ENCODE measurements at regions not wholly inside any gene's neighbourhood (a gene's known extent, or its start where the extent isn't known, plus 50 kb on each side); places are given as distances from the start of the nearest gene placed in this dataset.

- Histone ChIP-seq H3K9me1 (ENCODE audit: control insufficient read depth, extremely low read depth, insufficient read depth, low read length) (no peaks in the 10 kb centered on the region), H4K20me1 (ENCODE audit: control insufficient read depth, extremely low read depth, insufficient read depth, low read length) (no peaks in the 10 kb centered on the region), H3K36me3 (ENCODE audit: control insufficient read depth in 2 of 2, extremely low read depth in 1 of 2, insufficient read depth in 2 of 2, low read length in 2 of 2) (no peaks in the 10 kb centered on the region), H3K27me3 (ENCODE audit: control insufficient read depth, extremely low read depth, insufficient read depth, low read length) (no peaks in the 10 kb centered on the region), H3K4me3 (ENCODE audit: control insufficient read depth in 2 of 3, extremely low read depth in 1 of 3, insufficient read depth in 2 of 3, low read depth in 1 of 3, low read length in 3 of 3) (no peak overlapping the region), H3K4me2 (ENCODE audit: control insufficient read depth, extremely low read depth, insufficient read depth, low read depth, low read length) (no peak overlapping the region), H3K79me2 (ENCODE audit: control insufficient read depth, insufficient read depth, low read length) (no peaks in the 10 kb centered on the region), H3K9ac (ENCODE audit: control insufficient read depth, extremely low read depth, insufficient read depth, low read length) (no peak overlapping the region), H3K27ac (ENCODE audit: control insufficient read depth, insufficient read depth, low read length) (no peak overlapping the region), H2AFZ (ENCODE audit: control insufficient read depth, low read length) (no peak overlapping the region), H3K4me1 (ENCODE audit: control insufficient read depth, extremely low read depth, insufficient read depth, low read length) (no peaks in the 10 kb centered on the region), H3K9me3 (ENCODE audit: control insufficient read depth, low read depth, low read length) (no peaks in the 10 kb centered on the region)
- dilution Hi-C loops (cut with MboI; ENCODE audit: extremely low pct_ligation_motif_present, low sequenced_read_pairs), result no loop called here
- TF ChIP-seq CTCF (optimal IDR thresholded peaks at IDR 0.05 in 1 of 3, IDR thresholded peaks at IDR 0.05 in 1 of 3, conservative IDR thresholded peaks at IDR 0.05 in 1 of 3; ENCODE audit: extremely low read depth in 1 of 3, insufficient read depth in 2 of 3, low read length in 3 of 3), result no peak
- no peak for TF ChIP-seq EZH2 (IDR thresholded peaks at IDR 0.05; ENCODE audit: low read length)
- no peak for DNase-seq (ENCODE audit: low read depth, low spot score)
- no peak for FAIRE-seq
Measured at GRCh38 chr12:60159761-60160160, 563.9 kb downstream of the SLC16A7 start.

- Histone ChIP-seq H3K36me3 (ENCODE audit: control insufficient read depth in 2 of 2, extremely low read depth in 1 of 2, insufficient read depth in 2 of 2, low read length in 2 of 2) (no peaks in the 10 kb centered on the region), H3K4me3 (ENCODE audit: control insufficient read depth in 2 of 3, extremely low read depth in 1 of 3, insufficient read depth in 2 of 3, low read depth in 1 of 3, low read length in 3 of 3) (no peak overlapping the region), H3K79me2 (ENCODE audit: control insufficient read depth, insufficient read depth, low read length) (no peaks in the 10 kb centered on the region), H3K27ac (ENCODE audit: control insufficient read depth, insufficient read depth, low read length) (no peak overlapping the region), H4K20me1 (ENCODE audit: control insufficient read depth, extremely low read depth, insufficient read depth, low read length) (no peaks in the 10 kb centered on the region), H2AFZ (ENCODE audit: control insufficient read depth, low read length) (no peak overlapping the region), H3K9me3 (ENCODE audit: control insufficient read depth, low read depth, low read length) (no peaks in the 10 kb centered on the region), H3K9ac (ENCODE audit: control insufficient read depth, extremely low read depth, insufficient read depth, low read length) (no peak overlapping the region), H3K4me2 (ENCODE audit: control insufficient read depth, extremely low read depth, insufficient read depth, low read depth, low read length) (no peak overlapping the region), H3K4me1 (ENCODE audit: control insufficient read depth, extremely low read depth, insufficient read depth, low read length) (no peaks in the 10 kb centered on the region), H3K9me1 (ENCODE audit: control insufficient read depth, extremely low read depth, insufficient read depth, low read length) (no peaks in the 10 kb centered on the region), H3K27me3 (ENCODE audit: control insufficient read depth, extremely low read depth, insufficient read depth, low read length) (no peaks in the 10 kb centered on the region)
- DNase-seq (ENCODE audit: low read depth, low spot score), result no peak
- FAIRE-seq, result no peak
- dilution Hi-C loops (cut with MboI; ENCODE audit: extremely low pct_ligation_motif_present, low sequenced_read_pairs), result no loop called here
- no peak for TF ChIP-seq EZH2 (IDR thresholded peaks at IDR 0.05; ENCODE audit: low read length)
- TF ChIP-seq CTCF (optimal IDR thresholded peaks at IDR 0.05 in 1 of 3, IDR thresholded peaks at IDR 0.05 in 1 of 3, conservative IDR thresholded peaks at IDR 0.05 in 1 of 3; ENCODE audit: extremely low read depth in 1 of 3, insufficient read depth in 2 of 3, low read length in 3 of 3), result no peak
Measured at GRCh38 chr12:60162988-60163720, 567.3 kb downstream of the SLC16A7 start.
